GM06990 (cell line): ENCODE measurements at regions not wholly inside any gene's neighbourhood (a gene's known extent, or its start where the extent isn't known, plus 50 kb on each side); places are given as distances from the start of the nearest gene placed in this dataset.
"Not testable (repeated sequence)": the region's sequence is repeated elsewhere in the genome, so short reads cannot be mapped to it uniquely, and the experiment has no call there.

Experiments used
- DNase-seq: peaks from one replicate; pipeline ENCODE4 v3.0.0-alpha.2; 2011; ENCODE audit not compliant: insufficient read length; ENCODE audit errors: extremely low read depth
- H3K27me3 ChIP-seq: replicated peaks from 2 replicates; pipeline ENCODE4 v1.6.0; 2011; ENCODE audit warnings: low read length; ENCODE audit not compliant: control insufficient read depth, insufficient read depth
- H3K36me3 ChIP-seq: 2 replicates; pipeline ENCODE4 v1.5.1; 2011; ENCODE audit warnings: low read length; ENCODE audit not compliant: control insufficient read depth, insufficient read depth
- H3K4me3 ChIP-seq: replicated peaks from 2 replicates; pipeline ENCODE4 v1.5.1; 2011; ENCODE audit warnings: low read depth, mild to moderate bottlenecking, control low read depth, low read length
- CTCF ChIP-seq: IDR thresholded peaks from 2 replicates; pipeline ENCODE4 v1.5.1; 2011; ENCODE audit warnings: low read length, control low read depth, mild to moderate bottlenecking, inconsistent platforms; ENCODE audit not compliant: insufficient read depth, poor library complexity, severe bottlenecking

- Histone ChIP-seq H3K36me3 (no peaks in the 10 kb centered on the region), H3K27me3 (no peaks in the 10 kb centered on the region), H3K4me3 (no peak overlapping the region)
- TF ChIP-seq CTCF = no peak
- no peak for DNase-seq
Measured at GRCh38 chrX:830532-830931, 199.9 kb downstream of the SHOX start.

- Histone ChIP-seq H3K36me3 (no peaks in the 10 kb centered on the region), H3K27me3 (no peaks in the 10 kb centered on the region), H3K4me3 (no peak overlapping the region)
- no peak for DNase-seq
- no peak for TF ChIP-seq CTCF
Measured at GRCh38 chrX:829145-829544, 198.6 kb downstream of the SHOX start.

GRCh38 chrX:828411-828959 lies 197.9 kb downstream of the SHOX start:
- no peaks in the 10 kb centered on the region for H3K27me3 ChIP-seq
- no peak for TF ChIP-seq CTCF
- no peak overlapping the region for H3K4me3 ChIP-seq
- DNase-seq = no peak
- H3K36me3 ChIP-seq = no peaks in the 10 kb centered on the region

GRCh38 chrX:826448-826847 lies 195.9 kb downstream of the SHOX start:
- TF ChIP-seq CTCF = no peak
- DNase-seq = no peak
- H3K36me3 ChIP-seq = no peaks in the 10 kb centered on the region
- H3K4me3 ChIP-seq = no peak overlapping the region
- no peaks in the 10 kb centered on the region for H3K27me3 ChIP-seq

- H3K27me3 ChIP-seq = no peaks in the 10 kb centered on the region
- no peaks in the 10 kb centered on the region for H3K36me3 ChIP-seq
- TF ChIP-seq CTCF = no peak
- no peak overlapping the region for H3K4me3 ChIP-seq
- no peak for DNase-seq
Measured at GRCh38 chrX:825991-826390, 195.4 kb downstream of the SHOX start.

- H3K27me3 ChIP-seq, H3K36me3 ChIP-seq, DNase-seq, H3K4me3 ChIP-seq: not testable (repeated sequence)
Measured at GRCh38 chrX:823073-823472, 192.5 kb downstream of the SHOX start.
